RWPE1 (cell line): ENCODE measurements at regions not wholly inside any gene's neighbourhood (a gene's known extent, or its start where the extent isn't known, plus 50 kb on each side); places are given as distances from the start of the nearest gene placed in this dataset.

Experiments
- CTCF ChIA-PET: fragments of 350-600 bp; sonication (Branson Sonifier 250); formaldehyde crosslinking; extraction: SDS; loops from one replicate; lab custom pipeline; 2021; lab: Yijun Ruan, JAX
- POLR2A ChIA-PET: fragments of 400-600 bp; formaldehyde crosslinking; extraction: SDS; loops from one replicate; lab custom pipeline; 2020; ENCODE audit warnings: antibody characterized with exemption; ENCODE audit not compliant: low non-redundant PET; lab: Yijun Ruan, JAX
- DNase-seq: peaks from one replicate; pipeline ENCODE4 v3.0.0; 2012; ENCODE audit warnings: low spot score
- H3K27ac ChIP-seq: fragments of 450-650 bp; 2 replicates; pipeline ENCODE4 v1.5.1; 2017
- CTCF ChIP-seq: fragments of 450-650 bp; conservative IDR thresholded peaks from 2 replicates; pipeline ENCODE4 v1.5.1; 2017; ENCODE audit warnings: low read depth, mild to moderate bottlenecking

- ChIA-PET POLR2A (no interaction called here), CTCF (no interaction called here)
- H3K27ac ChIP-seq = no peak overlapping the region
- TF ChIP-seq CTCF = no peak
- no peak for DNase-seq
Measured at GRCh38 chr4:153916273-153916755, 127.4 kb upstream of the SFRP2 start.

- ChIA-PET POLR2A (no interaction called here), CTCF (no interaction called here)
- no peak overlapping the region for H3K27ac ChIP-seq
- no peak for TF ChIP-seq CTCF
- no peak for DNase-seq
Measured at GRCh38 chr4:153912301-153912700, 123.4 kb upstream of the SFRP2 start.

- ChIA-PET CTCF (interaction anchor here (0.6 kb wide), 1 partner anchor 1042 kb away, joined by 3 read pairs; no protein-coding TSS in a partner anchor), POLR2A (no interaction called here)
- no peak for TF ChIP-seq CTCF
- DNase-seq = no peak
- H3K27ac ChIP-seq = no peak overlapping the region
Measured at GRCh38 chr4:153909672-153910071, 120.8 kb upstream of the SFRP2 start.

- TF ChIP-seq CTCF = no peak
- no peak overlapping the region for H3K27ac ChIP-seq
- ChIA-PET POLR2A (no interaction called here), CTCF (interaction anchor here (0.5 to 0.6 kb wide), 3 partner anchors 15 to 113 kb away, joined by 3 to 6 read pairs (median 4); no protein-coding TSS in a partner anchor)
- DNase-seq = no peak
Measured at GRCh38 chr4:153906231-153906630, 117.3 kb upstream of the SFRP2 start.

GRCh38 chr4:153905231-153905630 lies 116.3 kb upstream of the SFRP2 start:
- CTCF ChIA-PET = no interaction called here
- POLR2A ChIA-PET = no interaction called here
- no peak for TF ChIP-seq CTCF
- H3K27ac ChIP-seq = no peak overlapping the region
- no peak for DNase-seq

- no peak for TF ChIP-seq CTCF
- POLR2A ChIA-PET = no interaction called here
- no peak overlapping the region for H3K27ac ChIP-seq
- no peak for DNase-seq
- CTCF ChIA-PET = no interaction called here
Measured at GRCh38 chr4:153904011-153904410, 115.1 kb upstream of the SFRP2 start.

GRCh38 chr4:153901220-153901619 lies 112.3 kb upstream of the SFRP2 start:
- no peak for TF ChIP-seq CTCF
- ChIA-PET CTCF (no interaction called here), POLR2A (no interaction called here)
- DNase-seq = no peak
- H3K27ac ChIP-seq = no peak overlapping the region
